CD4-positive, alpha-beta T cell treated with Interleukin-6 for 4 hours (primary cell): ENCODE measurements at regions not wholly inside any gene's neighbourhood (a gene's known extent, or its start where the extent isn't known, plus 50 kb on each side); places are given as distances from the start of the nearest gene placed in this dataset.
"Not testable (repeated sequence)": the region's sequence is repeated elsewhere in the genome, so short reads cannot be mapped to it uniquely, and the experiment has no call there.

Experiments
- DNase-seq: peaks from one replicate; pipeline ENCODE4 v3.0.0-alpha.2; 2020; ENCODE audit warnings: mixed read lengths

- not testable (repeated sequence) for DNase-seq
These were observed 54.7 kb downstream of the OR4M2 start for GRCh38 chr15:22134941-22135566.

- not testable (repeated sequence) for DNase-seq
These were observed 57.2 kb downstream of the OR4M2 start for GRCh38 chr15:22137572-22137971.

- DNase-seq = not testable (repeated sequence)
These were observed 60.8 kb downstream of the OR4M2 start for GRCh38 chr15:22141106-22141505.

- not testable (repeated sequence) for DNase-seq
These were observed 67.8 kb downstream of the OR4M2 start for GRCh38 chr15:22148109-22148508.

GRCh38 chr15:22158243-22158642 lies 77.9 kb downstream of the OR4M2 start:
- not testable (repeated sequence) for DNase-seq

- not testable (repeated sequence) for DNase-seq
These were observed 80.0 kb downstream of the OR4M2 start for GRCh38 chr15:22160283-22160682.

GRCh38 chr15:22160741-22161140 lies 80.4 kb downstream of the OR4M2 start:
- not testable (repeated sequence) for DNase-seq

GRCh38 chr15:22161398-22161797 lies 81.1 kb downstream of the OR4M2 start:
- DNase-seq = not testable (repeated sequence)

- DNase-seq = not testable (repeated sequence)
These were observed 83.4 kb downstream of the OR4M2 start for GRCh38 chr15:22163715-22164114.

GRCh38 chr15:22167521-22167920 lies 87.2 kb downstream of the OR4M2 start:
- not testable (repeated sequence) for DNase-seq

GRCh38 chr15:22173029-22173998 lies 93.0 kb downstream of the OR4M2 start:
- not testable (repeated sequence) for DNase-seq

GRCh38 chr15:22174088-22174487 lies 93.8 kb downstream of the OR4M2 start:
- DNase-seq = not testable (repeated sequence)

GRCh38 chr15:22177965-22178364 lies 97.6 kb downstream of the OR4M2 start:
- DNase-seq = not testable (repeated sequence)

GRCh38 chr15:22178438-22178837 lies 98.1 kb downstream of the OR4M2 start:
- not testable (repeated sequence) for DNase-seq

GRCh38 chr15:22179043-22179442 lies 98.7 kb downstream of the OR4M2 start:
- not testable (repeated sequence) for DNase-seq

GRCh38 chr15:22180611-22181010 lies 100.3 kb downstream of the OR4M2 start:
- not testable (repeated sequence) for DNase-seq

GRCh38 chr15:22184678-22185077 lies 104.4 kb downstream of the OR4M2 start:
- not testable (repeated sequence) for DNase-seq

- DNase-seq = not testable (repeated sequence)
These were observed 106.7 kb downstream of the OR4M2 start for GRCh38 chr15:22186846-22187532.

- not testable (repeated sequence) for DNase-seq
These were observed 111.5 kb downstream of the OR4M2 start for GRCh38 chr15:22191818-22192217.

- DNase-seq = not testable (repeated sequence)
These were observed 114.7 kb downstream of the OR4M2 start for GRCh38 chr15:22194739-22195617.

GRCh38 chr15:22196423-22196822 lies 116.1 kb downstream of the OR4M2 start:
- DNase-seq = not testable (repeated sequence)

GRCh38 chr15:22200417-22200816 lies 120.1 kb downstream of the OR4M2 start:
- not testable (repeated sequence) for DNase-seq
